ENCODE measurements at regions not wholly inside any gene's neighbourhood (a gene's known extent, or its start where the extent isn't known, plus 50 kb on each side); places are given as distances from the start of the nearest gene placed in this dataset.

GRCh38 chr2:103660947-103661346, 899.1 kb downstream of the TMEM182 start:
- H3K27me3 Mint-ChIP-seq (ENCODE audit: low read depth): peaks cover 4% of the 10 kb centered on the region
- no peaks in the 10 kb centered on the region for H3K36me3 Mint-ChIP-seq (ENCODE audit: low read depth)
- TF ChIP-seq CTCF (conservative IDR thresholded peaks at IDR 0.05): no peak
- H3K27ac Mint-ChIP-seq (ENCODE audit: unreplicated experiment): no peak overlapping the region
- DNase-seq (ENCODE audit: low read depth, low spot score): no peak
- no peaks in the 10 kb centered on the region for H3K4me1 Mint-ChIP-seq
- H3K4me3 Mint-ChIP-seq: no peak overlapping the region
- H3K9me3 Mint-ChIP-seq: no peaks in the 10 kb centered on the region

- Mint-ChIP-seq H3K4me1 (no peaks in the 10 kb centered on the region), H3K9me3 (no peaks in the 10 kb centered on the region), H3K4me3 (no peak overlapping the region), H3K27me3 (ENCODE audit: low read depth) (no peaks in the 10 kb centered on the region), H3K36me3 (ENCODE audit: low read depth) (no peaks in the 10 kb centered on the region), H3K27ac (ENCODE audit: unreplicated experiment) (no peak overlapping the region)
- no peak for DNase-seq (ENCODE audit: low read depth, low spot score)
- no peak for TF ChIP-seq CTCF (conservative IDR thresholded peaks at IDR 0.05)
Observed at GRCh38 chr2:103664690-103665089, 902.9 kb downstream of the TMEM182 start.

- H3K27ac Mint-ChIP-seq (ENCODE audit: unreplicated experiment): no peak overlapping the region
- H3K27me3 Mint-ChIP-seq (ENCODE audit: low read depth): no peaks in the 10 kb centered on the region
- no peaks in the 10 kb centered on the region for H3K36me3 Mint-ChIP-seq (ENCODE audit: low read depth)
- no peak overlapping the region for H3K4me3 Mint-ChIP-seq
- no peak for DNase-seq (ENCODE audit: low read depth, low spot score)
- H3K4me1 Mint-ChIP-seq: no peaks in the 10 kb centered on the region
- TF ChIP-seq CTCF (conservative IDR thresholded peaks at IDR 0.05): no peak
- H3K9me3 Mint-ChIP-seq: no peaks in the 10 kb centered on the region
Observed at GRCh38 chr2:103667335-103667884, 905.6 kb downstream of the TMEM182 start.

- Mint-ChIP-seq H3K9me3 (no peaks in the 10 kb centered on the region), H3K27ac (ENCODE audit: unreplicated experiment) (no peak overlapping the region), H3K4me3 (no peak overlapping the region), H3K4me1 (no peaks in the 10 kb centered on the region), H3K27me3 (ENCODE audit: low read depth) (no peaks in the 10 kb centered on the region), H3K36me3 (ENCODE audit: low read depth) (no peaks in the 10 kb centered on the region)
- DNase-seq (ENCODE audit: low read depth, low spot score): no peak
- no peak for TF ChIP-seq CTCF (conservative IDR thresholded peaks at IDR 0.05)
Observed at GRCh38 chr2:103669531-103669930, 907.7 kb downstream of the TMEM182 start.
